ENCODE measurements at regions not wholly inside any gene's neighbourhood (a gene's known extent, or its start where the extent isn't known, plus 50 kb on each side); places are given as distances from the start of the nearest gene placed in this dataset.

DNA sequence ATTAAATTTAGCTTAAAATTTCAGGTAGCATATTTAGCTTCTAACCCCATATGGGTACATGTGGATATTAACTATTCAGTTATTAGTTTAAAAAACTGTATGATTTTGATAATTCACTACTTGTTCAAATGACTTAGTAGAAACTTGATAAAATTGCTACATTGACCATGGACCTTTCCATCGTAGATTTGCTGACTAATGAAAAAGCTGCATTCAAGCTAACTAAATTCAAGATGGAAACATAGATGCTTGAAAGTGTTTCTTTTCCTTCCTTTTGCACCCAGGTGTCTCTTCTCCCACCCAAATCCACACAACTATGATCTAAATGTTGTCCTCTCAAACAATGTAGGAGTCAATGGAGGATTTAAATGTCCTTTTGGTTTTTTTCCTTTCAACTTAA lies 439.2 kb downstream of the TBC1D4 start:
- TF ChIP-seq, protein P1, sequence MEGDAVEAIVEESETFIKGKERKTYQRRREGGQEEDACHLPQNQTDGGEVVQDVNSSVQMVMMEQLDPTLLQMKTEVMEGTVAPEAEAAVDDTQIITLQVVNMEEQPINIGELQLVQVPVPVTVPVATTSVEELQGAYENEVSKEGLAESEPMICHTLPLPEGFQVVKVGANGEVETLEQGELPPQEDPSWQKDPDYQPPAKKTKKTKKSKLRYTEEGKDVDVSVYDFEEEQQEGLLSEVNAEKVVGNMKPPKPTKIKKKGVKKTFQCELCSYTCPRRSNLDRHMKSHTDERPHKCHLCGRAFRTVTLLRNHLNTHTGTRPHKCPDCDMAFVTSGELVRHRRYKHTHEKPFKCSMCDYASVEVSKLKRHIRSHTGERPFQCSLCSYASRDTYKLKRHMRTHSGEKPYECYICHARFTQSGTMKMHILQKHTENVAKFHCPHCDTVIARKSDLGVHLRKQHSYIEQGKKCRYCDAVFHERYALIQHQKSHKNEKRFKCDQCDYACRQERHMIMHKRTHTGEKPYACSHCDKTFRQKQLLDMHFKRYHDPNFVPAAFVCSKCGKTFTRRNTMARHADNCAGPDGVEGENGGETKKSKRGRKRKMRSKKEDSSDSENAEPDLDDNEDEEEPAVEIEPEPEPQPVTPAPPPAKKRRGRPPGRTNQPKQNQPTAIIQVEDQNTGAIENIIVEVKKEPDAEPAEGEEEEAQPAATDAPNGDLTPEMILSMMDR (IDR thresholded peaks at IDR 0.05), result no peak
- no peak for TF ChIP-seq POLR2AphosphoS5 (IDR thresholded peaks at IDR 0.05)
- no peak for TF ChIP-seq POLR2A (IDR thresholded peaks at IDR 0.05)
